PC-3 (cell line): ENCODE measurements at regions not wholly inside any gene's neighbourhood (a gene's known extent, or its start where the extent isn't known, plus 50 kb on each side); places are given as distances from the start of the nearest gene placed in this dataset.
A peak's percentile ranks its signal among the peaks of the same experiment; 100 is the strongest.
"Not testable (repeated sequence)": the region's sequence is repeated elsewhere in the genome, so short reads cannot be mapped to it uniquely, and the experiment has no call there.

Source experiments
- ATAC-seq: fragments of 200-7000 bp; cut with Tn5 transposase; 2 replicates; pipeline ENCODE4 v1.9.1; 2020; ENCODE audit warnings: mild to moderate bottlenecking, moderate library complexity
- BruUV-seq: library from RNA; stranded (reverse); fragments of 400-500 nt; replicated peaks from 2 replicates; lab custom pipeline; 2021; lab: Mats Ljungman, UMichigan
- CTCF ChIA-PET: fragments of 300-600 bp; sonication (Branson Sonifier 250); formaldehyde crosslinking; loops from one replicate; lab custom pipeline; 2022; ENCODE audit warnings: antibody characterized with exemption; lab: Charles Lee
- POLR2A ChIA-PET: fragments of 300-600 bp; sonication (Branson Sonifier 250); formaldehyde crosslinking; loops from one replicate; lab custom pipeline; 2022; ENCODE audit warnings: antibody characterized with exemption; ENCODE audit not compliant: unreplicated experiment; lab: Charles Lee
- DNase-seq: peaks from one replicate; pipeline ENCODE4 v3.0.0-alpha.2; 2015
- H2AFZ ChIP-seq: fragments of 300-600 bp; sonication (generic); 2 replicates; pipeline ENCODE4 v1.6.0; 2016; ENCODE audit warnings: antibody characterized with exemption, low read length
- H3F3A ChIP-seq: fragments of 300-600 bp; sonication (generic); one replicate; pipeline ENCODE4 v1.6.0; 2017; ENCODE audit warnings: antibody characterized with exemption, low read length, control low read depth, mild to moderate bottlenecking; ENCODE audit not compliant: unreplicated experiment
- H3K27ac ChIP-seq: fragments of 300-600 bp; sonication (generic); 2 replicates; pipeline ENCODE4 v1.5.1; 2016; ENCODE audit warnings: mild to moderate bottlenecking, low read length
- H3K27me3 ChIP-seq: fragments of 300-600 bp; sonication (generic); 2 replicates; pipeline ENCODE4 v1.6.1; 2016; ENCODE audit warnings: low read length, mixed read lengths
- H3K36me3 ChIP-seq: fragments of 300-600 bp; sonication (generic); 2 replicates; pipeline ENCODE4 v1.6.1; 2016; ENCODE audit warnings: low read depth, mixed run types, low read length, mixed read lengths
- H3K4me1 ChIP-seq: fragments of 300-600 bp; sonication (generic); 2 replicates; pipeline ENCODE4 v1.5.1; 2016; ENCODE audit warnings: low read length; ENCODE audit not compliant: insufficient read depth
- H3K4me2 ChIP-seq: fragments of 300-600 bp; sonication (generic); 2 replicates; pipeline ENCODE4 v1.6.0; 2016; ENCODE audit warnings: low read length
- H3K4me3 ChIP-seq: fragments of 300-600 bp; sonication (generic); 2 replicates; pipeline ENCODE4 v1.5.1; 2016; ENCODE audit warnings: mild to moderate bottlenecking, low read length, mixed read lengths
- H3K79me2 ChIP-seq: fragments of 300-600 bp; sonication (generic); 2 replicates; pipeline ENCODE4 v1.6.1; 2017; ENCODE audit warnings: low read length, mixed read lengths
- H3K9ac ChIP-seq: fragments of 300-600 bp; sonication (generic); 2 replicates; pipeline ENCODE4 v1.6.0; 2016; ENCODE audit warnings: mild to moderate bottlenecking, low read length
- H3K9me2 ChIP-seq: fragments of 300-600 bp; sonication (generic); replicated peaks from 2 replicates; pipeline ENCODE4 v1.6.1; 2016; ENCODE audit warnings: mixed run types, low read length, mixed read lengths
- H3K9me3 ChIP-seq: fragments of 300-600 bp; sonication (generic); 2 replicates; pipeline ENCODE4 v1.6.1; 2016; ENCODE audit warnings: low read length, mixed read lengths
- H4K20me1 ChIP-seq: fragments of 300-600 bp; sonication (generic); 2 replicates; pipeline ENCODE4 v1.6.1; 2016; ENCODE audit warnings: low read length, mixed read lengths
- CTCF ChIP-seq: fragments of 300-600 bp; sonication (generic); conservative IDR thresholded peaks from 2 replicates; pipeline ENCODE4 v1.5.1; 2017; ENCODE audit warnings: antibody characterized with exemption, low read depth, mild to moderate bottlenecking, low read length
- intact Hi-C: fragments of 100-400 bp; cut with micrococcal nuclease; formaldehyde crosslinking; loops from 2 replicates; pipeline ENCODE4 v1.9.0; 2023

GRCh38 chr3:75422101-75422945 is 241.8 kb upstream of the FRG2C start:
- H3K36me3 ChIP-seq, H3K9me3 ChIP-seq, H3K4me1 ChIP-seq, ATAC-seq, H3K9ac ChIP-seq, H3F3A ChIP-seq, POLR2A ChIA-PET, H4K20me1 ChIP-seq, H3K27me3 ChIP-seq, H3K79me2 ChIP-seq, H3K4me2 ChIP-seq, CTCF ChIA-PET, H3K9me2 ChIP-seq, H2AFZ ChIP-seq, H3K4me3 ChIP-seq, H3K27ac ChIP-seq, DNase-seq: not testable (repeated sequence)
- TSS peak; percentile 14 for BruUV-seq
- TF ChIP-seq CTCF, result peak; percentile 63
- intact Hi-C loops, result loop anchor here (10.0 kb wide), 2 partner anchors 128 to 228 kb away; no protein-coding TSS in a partner anchor

GRCh38 chr3:75425379-75425778 is 238.7 kb upstream of the FRG2C start:
- H4K20me1 ChIP-seq, BruUV-seq, H3K4me1 ChIP-seq, H3K4me2 ChIP-seq, H2AFZ ChIP-seq, H3F3A ChIP-seq, DNase-seq, H3K27ac ChIP-seq, H3K4me3 ChIP-seq, H3K79me2 ChIP-seq, H3K36me3 ChIP-seq, H3K9me2 ChIP-seq, H3K27me3 ChIP-seq, H3K9me3 ChIP-seq, POLR2A ChIA-PET, CTCF ChIA-PET, ATAC-seq, H3K9ac ChIP-seq: not testable (repeated sequence)
- intact Hi-C loops, result loop anchor here (10.0 kb wide), 2 partner anchors 131 to 231 kb away; no protein-coding TSS in a partner anchor

GRCh38 chr3:75427486-75427885 is 236.6 kb upstream of the FRG2C start:
- DNase-seq, H3K4me1 ChIP-seq, H3K79me2 ChIP-seq, H3K4me2 ChIP-seq, POLR2A ChIA-PET, H4K20me1 ChIP-seq, H2AFZ ChIP-seq, H3K9ac ChIP-seq, H3K27ac ChIP-seq, H3K9me2 ChIP-seq, CTCF ChIA-PET, H3K36me3 ChIP-seq, H3F3A ChIP-seq, ATAC-seq, BruUV-seq, H3K9me3 ChIP-seq, H3K4me3 ChIP-seq, H3K27me3 ChIP-seq: not testable (repeated sequence)
- intact Hi-C loops, result loop anchor here (10.0 kb wide), 2 partner anchors 133 to 233 kb away; no protein-coding TSS in a partner anchor

GRCh38 chr3:75427906-75428305 is 236.2 kb upstream of the FRG2C start:
- H3K27me3 ChIP-seq, H3K27ac ChIP-seq, H3K79me2 ChIP-seq, H3K9me2 ChIP-seq, ATAC-seq, H3K9ac ChIP-seq, H3K4me2 ChIP-seq, H3K36me3 ChIP-seq, POLR2A ChIA-PET, DNase-seq, BruUV-seq, CTCF ChIA-PET, H3K4me1 ChIP-seq, H3K4me3 ChIP-seq, H3F3A ChIP-seq, H2AFZ ChIP-seq, H4K20me1 ChIP-seq, H3K9me3 ChIP-seq: not testable (repeated sequence)
- intact Hi-C loops, result loop anchor here (2.0 to 10.0 kb wide), 3 partner anchors 133 to 233 kb away; no protein-coding TSS in a partner anchor
